ENCODE measurements at regions not wholly inside any gene's neighbourhood (a gene's known extent, or its start where the extent isn't known, plus 50 kb on each side); places are given as distances from the start of the nearest gene placed in this dataset.

DNA sequence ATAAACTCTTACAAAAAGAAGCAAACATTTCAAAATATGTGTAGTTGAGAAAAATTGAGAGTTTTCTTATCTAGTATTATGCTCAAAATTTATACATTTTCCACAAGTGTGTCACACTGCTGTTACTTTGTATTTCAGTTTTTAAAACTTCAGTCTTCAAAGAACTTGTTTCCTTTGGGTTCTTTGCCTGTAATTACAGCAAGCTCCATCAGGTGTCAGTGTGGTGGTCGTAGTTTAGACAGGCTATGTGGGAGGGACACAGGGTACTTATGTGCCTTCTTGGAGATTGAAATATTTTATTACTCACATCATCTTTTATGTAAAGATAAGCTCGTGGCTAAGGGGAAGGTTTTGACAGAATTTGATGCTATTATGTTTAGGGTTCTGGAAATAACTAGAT is 360.5 kb downstream of the FGFR2 start:
- intact Hi-C loops (cut with DNase I): no loop called here
- DNase-seq (ENCODE audit: missing footprints): no peak
- no peak for ATAC-seq

DNA sequence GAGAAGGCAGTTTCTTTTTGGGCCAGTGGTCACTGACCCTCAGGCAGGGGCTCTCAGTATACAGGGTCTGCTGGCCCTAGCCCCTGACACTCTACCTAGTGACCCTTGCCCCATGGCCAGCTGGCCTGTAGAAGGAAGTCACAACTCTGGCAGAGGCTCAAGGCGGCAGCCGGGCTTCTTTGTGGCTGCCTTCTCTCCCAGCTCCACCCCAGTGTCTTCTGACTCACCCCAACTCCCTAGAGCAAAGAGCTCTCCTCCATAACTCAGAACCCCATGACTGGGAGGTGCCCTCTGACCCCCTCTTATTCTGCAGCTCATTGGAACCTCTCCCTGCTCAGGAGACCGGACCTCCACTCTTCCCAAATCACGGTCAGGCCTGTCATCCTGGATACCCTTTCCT is 358.2 kb downstream of the FGFR2 start:
- intact Hi-C loops (cut with DNase I): no loop called here
- DNase-seq (ENCODE audit: missing footprints) (no peak), ATAC-seq (no peak)

DNA sequence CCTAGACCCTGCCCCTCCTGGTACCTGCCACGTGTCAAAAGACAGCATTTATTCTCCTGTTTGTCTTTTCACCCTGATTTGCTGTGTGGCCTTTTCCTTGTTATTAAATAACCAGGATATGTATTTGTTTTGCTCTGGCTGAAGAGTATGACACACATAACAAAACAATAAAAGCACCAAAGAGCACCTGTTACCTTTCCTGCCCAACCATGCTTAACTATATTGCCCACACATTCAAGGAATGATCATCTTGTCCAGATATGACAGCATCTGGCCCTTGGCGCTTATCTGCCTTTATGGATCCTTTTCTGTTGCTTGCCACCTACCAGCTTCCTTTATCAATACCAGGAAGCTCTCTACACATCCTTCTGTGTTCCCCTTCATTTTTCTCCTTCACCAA is 357.7 kb downstream of the FGFR2 start:
- intact Hi-C loops (cut with DNase I): no loop called here
- DNase-seq (ENCODE audit: missing footprints): no peak

DNA sequence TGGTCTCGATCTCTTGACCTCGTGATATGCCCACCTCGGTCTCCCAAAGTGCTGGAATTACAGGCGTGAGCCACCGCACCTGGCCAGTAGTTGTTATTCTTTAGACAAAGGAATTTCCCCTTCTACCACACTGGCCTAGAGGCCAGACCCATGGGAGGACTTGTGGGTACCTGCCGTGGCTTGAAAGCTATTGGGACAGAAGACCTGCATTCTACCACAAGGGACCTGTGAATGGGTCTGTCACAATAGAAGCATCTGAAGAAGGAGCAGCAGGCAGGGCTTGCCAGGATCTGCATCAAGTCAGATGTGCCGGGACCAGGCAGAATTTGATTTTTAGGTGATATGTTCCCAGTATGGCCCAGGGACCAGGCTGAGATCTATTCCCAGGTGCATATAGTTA is 356.9 kb downstream of the FGFR2 start:
- no peak for ATAC-seq
- no peak for DNase-seq (ENCODE audit: missing footprints)
- intact Hi-C loops (cut with DNase I): no loop called here

More for the DNA sequence above, 357.7 kb downstream of the FGFR2 start:
- no peak for ATAC-seq

DNA sequence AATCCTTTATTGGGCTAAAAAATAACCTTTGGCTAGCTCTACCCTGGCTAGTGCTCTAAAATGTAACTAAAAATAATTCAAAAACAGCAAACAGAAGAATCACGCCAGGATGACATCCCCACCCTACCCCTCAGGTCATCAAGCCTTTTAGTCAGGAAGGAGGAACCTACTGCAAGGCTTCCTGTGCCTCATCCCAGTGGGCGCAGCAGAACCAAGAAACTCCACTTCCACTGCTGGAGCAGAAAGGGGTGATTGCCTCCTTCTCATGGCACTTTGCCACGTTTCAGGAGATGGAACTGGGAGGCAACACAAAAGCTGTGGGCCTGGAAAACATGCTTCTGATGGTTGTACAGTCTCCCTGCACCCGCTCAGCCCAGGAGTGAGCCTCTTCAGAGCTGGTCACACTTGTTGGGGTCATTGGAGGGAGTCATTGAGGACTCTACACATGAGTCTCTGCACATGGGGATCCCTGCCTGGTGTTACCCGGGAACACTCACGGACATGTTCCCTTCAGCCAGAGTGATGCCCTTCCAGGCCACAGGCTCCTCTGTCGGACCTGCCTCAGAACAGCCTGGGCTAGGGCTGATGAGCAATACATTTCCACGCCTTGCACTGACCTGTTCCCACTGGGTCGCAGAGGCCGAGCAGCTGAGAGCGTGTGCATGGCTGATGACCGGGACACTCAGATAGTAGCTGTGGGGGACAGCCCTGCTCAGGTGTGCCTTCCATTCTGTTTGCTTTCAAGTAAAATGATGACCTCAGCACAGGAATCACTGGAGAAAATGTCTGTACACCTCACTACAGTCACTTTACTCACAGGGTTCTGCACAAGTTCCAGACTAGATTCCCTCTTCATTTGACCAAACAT is 355.3 kb downstream of the FGFR2 start:
- no peak for DNase-seq (ENCODE audit: missing footprints)
- ATAC-seq: no peak
- intact Hi-C loops (cut with DNase I): no loop called here

DNA sequence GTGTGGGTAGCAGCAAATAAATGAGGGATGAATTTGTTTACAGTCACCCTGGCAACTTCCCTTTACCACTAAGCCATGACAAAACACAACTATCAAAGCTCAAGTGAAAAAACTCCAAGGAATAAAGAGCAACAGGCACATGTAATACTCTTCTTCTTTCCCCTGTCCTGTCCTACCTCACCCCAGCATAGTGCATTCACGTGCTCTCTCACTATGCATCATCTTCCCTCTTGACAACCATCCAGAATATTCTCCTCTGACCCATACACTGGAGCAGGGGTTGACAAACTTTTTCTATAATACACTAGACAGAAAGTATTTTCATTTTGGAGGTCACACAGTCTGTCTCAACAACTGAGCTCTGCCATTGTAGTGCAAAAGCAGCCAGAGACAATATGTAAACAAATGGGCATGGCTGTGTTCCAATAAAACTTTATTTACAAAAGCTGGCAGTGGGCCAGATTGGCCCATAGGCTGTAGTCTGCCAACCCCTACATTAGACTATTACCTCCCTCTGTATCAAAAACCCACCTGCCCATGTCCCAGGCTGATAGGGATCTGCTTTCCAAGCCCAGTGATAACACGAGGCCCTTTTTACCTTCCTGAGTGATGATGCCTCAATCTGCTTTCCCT is 354.5 kb downstream of the FGFR2 start:
- no peak for ATAC-seq
- intact Hi-C loops (cut with DNase I): no loop called here
- DNase-seq (ENCODE audit: missing footprints): no peak

DNA sequence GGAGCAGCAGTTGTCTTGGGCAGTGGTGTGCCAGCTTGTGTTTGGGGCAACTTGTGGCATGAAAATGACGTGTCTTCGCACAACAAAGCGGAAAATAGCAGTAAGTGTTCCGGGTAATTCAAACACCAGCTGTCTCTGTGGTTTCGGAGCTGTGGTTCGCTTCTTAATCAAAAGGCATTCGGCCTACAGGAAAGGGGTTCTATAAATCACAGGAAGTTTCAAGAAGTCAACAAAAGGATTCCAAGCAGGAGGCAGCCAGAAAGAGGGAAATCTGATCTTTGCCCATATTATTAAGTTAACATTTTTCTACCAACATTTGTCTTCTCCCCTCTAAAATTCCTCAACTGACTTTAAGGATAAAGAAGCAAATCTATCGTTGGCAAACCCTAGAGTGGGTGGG is 353.4 kb downstream of the FGFR2 start:
- intact Hi-C loops (cut with DNase I): no loop called here
- ATAC-seq (no peak), DNase-seq (ENCODE audit: missing footprints) (no peak)

DNA sequence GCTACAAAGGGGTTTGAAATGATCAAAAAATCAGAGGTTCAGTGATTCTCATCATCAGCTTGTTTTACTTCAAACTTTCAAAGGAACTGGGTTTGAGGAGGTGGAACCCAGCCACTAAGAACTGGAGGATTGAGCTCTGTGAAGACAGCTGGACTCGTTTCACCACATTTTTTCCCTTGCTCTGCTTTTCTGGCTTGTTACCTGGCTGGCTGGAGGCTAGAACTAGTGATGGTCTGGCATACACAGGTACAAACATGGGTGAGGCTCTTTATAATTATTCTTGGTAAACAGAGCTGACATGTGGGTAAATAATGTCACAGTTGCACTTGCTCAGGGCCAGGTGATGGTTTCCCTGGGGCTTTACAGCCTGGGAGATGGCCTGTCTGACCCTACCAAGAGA is 352.5 kb downstream of the FGFR2 start:
- ATAC-seq (no peak), DNase-seq (ENCODE audit: missing footprints) (no peak)
- intact Hi-C loops (cut with DNase I): no loop called here

DNA sequence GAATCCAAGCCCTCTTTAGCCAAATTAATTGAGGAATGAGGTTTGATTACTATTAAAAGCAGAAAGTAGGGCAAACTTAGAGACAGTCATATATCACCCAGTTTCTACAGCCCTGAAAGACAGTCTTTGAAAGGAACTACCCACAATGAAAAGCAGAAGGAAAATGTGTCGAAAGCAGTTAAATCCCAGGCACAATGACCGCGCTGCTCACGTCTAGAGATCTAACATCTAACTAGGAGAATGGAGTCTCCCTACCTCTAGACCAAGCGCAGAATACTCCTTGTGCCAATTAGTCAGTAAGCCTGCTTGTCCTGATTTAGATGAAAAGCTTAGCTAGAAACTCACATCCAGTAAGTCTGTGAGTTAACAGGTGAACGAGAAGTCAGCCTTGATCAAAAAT is 350.0 kb downstream of the FGFR2 start:
- DNase-seq (ENCODE audit: missing footprints) (no peak), ATAC-seq (no peak)
- intact Hi-C loops (cut with DNase I): no loop called here

DNA sequence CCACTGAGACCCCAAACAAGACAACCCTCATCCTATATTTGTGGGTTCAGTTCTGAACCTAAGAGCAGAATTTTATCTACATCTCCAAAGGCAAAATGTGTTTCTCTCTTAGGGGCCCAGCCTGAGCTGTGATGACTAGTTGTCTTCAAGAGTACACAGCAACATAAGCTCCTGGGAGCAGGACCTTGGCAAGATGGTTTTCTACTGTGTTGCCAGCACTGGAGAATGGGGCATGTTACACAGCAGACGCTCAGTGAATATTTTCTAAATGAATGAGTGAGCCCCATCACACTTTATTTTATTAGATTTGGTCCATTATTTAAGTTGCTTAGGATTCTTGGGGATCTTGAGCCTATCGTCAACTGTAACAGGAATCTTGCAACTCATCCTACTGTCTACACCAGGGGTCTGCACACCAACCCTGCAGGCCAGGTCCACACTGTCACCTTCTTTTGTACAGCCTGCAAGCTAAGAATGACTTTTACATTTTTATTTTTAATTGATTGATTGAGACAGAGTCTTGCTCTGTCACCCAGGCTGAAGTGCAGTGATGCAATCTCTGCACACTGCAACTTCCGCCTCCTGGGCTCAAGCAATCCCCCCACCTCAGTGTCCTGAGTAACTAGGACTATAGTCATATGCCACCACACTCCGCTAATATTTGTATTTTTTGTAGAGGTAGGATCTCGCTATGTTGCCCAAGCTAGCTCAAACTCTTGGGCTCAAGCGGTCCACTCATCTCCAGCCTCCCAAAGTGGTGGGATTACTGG is 347.1 kb downstream of the FGFR2 start:
- DNase-seq (ENCODE audit: missing footprints): no peak
- no peak for ATAC-seq
- intact Hi-C loops (cut with DNase I): no loop called here

DNA sequence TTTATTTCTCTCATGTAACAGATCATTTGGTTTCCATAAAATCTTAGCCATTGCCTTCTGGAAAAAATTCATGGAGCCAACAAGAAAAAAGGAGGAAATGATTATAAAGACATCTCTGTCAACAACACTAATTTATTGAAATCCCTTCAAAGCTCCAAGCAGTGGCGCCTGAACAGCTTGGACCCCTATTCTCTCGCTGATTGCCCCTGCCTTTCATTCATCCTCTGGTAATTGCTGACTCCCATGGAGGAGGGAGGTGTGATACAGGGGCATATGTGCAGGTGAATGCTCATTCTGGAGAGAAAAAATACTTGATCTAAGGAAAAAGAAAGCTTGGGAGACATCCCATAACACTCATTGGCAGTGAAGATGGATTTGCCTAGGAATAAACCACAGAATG is 345.5 kb downstream of the FGFR2 start:
- intact Hi-C loops (cut with DNase I): no loop called here
- ATAC-seq (no peak), DNase-seq (ENCODE audit: missing footprints) (no peak)

DNA sequence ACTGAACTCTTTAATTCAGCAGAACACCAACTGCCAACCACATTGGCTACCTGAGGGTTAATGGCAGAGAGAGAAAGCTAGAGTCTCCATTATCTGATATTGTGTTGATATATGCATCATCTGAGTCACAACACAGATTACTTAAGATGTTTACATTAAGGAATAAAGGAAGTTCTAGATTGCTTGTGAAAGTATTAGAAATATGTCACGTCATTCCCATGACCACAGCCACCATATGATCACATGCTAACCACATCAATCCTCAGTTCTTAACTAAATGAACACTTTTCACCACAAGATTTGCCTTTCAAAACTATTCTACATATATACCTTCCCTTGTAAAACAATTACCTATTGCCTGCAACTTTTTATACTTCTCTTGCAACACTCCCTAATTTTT is 337.9 kb downstream of the FGFR2 start:
- DNase-seq (ENCODE audit: missing footprints) (no peak), ATAC-seq (no peak)
- intact Hi-C loops (cut with DNase I): no loop called here

DNA sequence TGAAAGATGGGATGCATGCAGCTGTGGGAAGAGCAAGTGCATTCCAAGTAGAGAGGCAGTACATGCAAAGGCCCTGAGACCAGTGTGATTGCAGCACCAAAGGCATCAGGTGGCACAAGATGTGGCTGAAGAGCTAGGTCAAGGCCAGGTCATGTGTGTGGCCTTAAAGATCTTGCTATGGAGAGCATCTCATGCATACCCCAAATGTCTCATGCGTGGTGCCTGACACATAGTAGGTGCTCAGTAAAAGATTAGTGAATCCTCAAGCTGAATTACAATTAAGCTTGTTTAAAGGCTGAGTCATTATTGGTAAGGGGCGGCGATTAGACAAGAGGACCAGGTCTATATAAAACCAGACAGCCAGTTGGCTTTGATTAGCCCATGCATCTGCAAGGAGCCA is 336.6 kb downstream of the FGFR2 start:
- no peak for ATAC-seq
- intact Hi-C loops (cut with DNase I): no loop called here
- no peak for DNase-seq (ENCODE audit: missing footprints)

DNA sequence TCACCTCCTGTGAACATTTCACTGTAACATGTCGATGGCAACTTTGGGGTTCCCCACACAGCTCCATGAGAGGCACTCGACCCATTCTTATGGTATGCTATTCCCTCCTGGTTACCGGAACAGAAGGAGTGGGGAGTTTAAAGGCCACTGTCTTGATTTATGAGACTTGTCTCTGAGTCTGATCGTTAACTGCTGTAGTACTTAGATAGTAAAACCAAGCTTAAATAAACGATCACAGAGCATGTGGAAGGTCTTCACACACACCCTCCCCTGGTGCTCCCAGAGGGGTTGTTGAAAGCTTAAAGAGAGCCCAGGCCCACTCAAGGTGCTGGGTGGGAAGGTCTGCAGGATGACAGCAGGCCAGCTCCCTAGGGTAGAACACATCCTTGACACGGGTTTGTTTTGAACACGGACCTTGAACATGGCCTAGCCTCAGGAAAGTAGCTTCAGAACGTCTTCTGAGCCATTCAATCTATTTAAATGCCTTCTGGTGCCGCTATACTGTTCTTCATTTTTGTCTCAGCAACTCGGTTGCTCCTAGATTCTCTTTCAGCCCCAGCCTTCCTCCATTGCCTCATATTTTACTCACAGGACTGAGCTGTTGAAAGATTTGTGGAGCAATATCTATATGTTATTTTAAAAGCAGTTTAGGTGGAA is 335.3 kb downstream of the FGFR2 start:
- no peak for DNase-seq (ENCODE audit: missing footprints)
- ATAC-seq: no peak
- intact Hi-C loops (cut with DNase I): no loop called here

DNA sequence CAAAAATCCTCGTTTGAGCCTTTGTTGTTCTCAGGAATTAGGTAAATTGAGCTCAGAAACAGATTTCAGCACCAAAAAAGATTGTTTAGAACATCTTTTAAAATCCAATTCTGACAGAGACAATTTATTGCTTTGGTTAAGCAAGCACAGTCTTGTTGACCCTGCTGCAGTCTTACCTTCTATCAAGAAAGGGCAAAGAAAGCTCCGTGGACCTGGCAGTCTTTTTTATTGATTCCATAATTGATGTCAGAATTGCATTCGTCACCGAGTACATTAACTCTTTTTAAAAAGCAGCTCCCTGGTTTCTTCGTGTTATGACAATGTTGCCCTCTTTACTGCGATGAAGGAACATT is 334.8 kb downstream of the FGFR2 start:
- intact Hi-C loops (cut with DNase I): no loop called here
- ATAC-seq (no peak), DNase-seq (ENCODE audit: missing footprints) (no peak)

DNA sequence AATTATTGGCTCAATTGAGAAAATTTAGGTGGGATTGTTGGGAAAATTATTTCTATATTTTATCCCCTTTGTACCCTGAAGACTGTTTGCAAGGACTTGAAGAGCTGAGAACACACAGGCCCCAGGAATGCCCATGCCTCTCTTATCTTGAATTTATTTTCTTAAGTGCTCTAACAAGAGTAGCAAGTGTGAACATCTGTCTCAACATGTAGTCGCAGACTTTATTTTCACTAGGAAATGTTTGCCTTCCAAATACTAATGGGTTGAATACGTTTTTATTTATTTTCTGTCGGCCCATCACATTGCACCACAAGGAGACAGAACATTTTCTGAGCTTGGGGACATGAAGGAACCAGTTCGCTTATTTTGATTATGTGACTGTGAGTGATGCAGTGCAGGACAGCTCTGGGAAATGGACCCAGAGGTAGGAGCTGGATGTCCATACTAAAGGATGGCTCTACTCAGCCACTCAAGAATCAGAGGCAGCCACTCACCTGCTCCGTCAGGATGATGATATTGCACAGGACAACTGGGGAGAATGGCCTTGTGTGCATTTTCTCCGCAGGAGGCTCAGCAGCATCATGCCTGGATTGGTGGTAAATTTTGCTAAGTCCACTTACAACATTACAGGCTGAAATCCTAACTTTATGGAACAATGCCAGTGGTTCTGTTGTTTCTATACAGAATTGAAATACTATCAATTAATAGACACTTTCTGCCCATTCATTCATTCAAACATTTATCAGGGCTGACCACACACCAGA is 332.7 kb downstream of the FGFR2 start:
- ATAC-seq: no peak
- DNase-seq (ENCODE audit: missing footprints): no peak
- intact Hi-C loops (cut with DNase I): no loop called here

DNA sequence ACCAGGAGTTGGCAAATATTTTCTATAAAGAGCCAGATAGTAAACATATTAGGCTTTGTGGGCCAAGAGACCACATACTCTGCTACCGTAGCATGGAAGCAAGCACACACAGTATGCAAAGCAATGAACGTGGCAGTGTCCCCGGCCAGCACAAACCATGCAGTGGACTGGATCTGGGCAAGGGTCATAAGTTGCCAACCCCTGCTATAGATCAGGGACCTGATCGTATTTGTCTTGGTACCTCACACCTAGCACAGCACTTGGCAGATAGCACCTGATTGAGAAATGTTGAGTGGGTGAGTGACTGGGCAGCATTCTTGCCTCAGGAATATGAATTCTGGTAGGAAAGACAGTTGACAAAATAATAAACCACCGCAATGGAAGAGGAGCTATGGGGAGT is 331.9 kb downstream of the FGFR2 start:
- intact Hi-C loops (cut with DNase I): no loop called here
- DNase-seq (ENCODE audit: missing footprints) (no peak), ATAC-seq (no peak)

DNA sequence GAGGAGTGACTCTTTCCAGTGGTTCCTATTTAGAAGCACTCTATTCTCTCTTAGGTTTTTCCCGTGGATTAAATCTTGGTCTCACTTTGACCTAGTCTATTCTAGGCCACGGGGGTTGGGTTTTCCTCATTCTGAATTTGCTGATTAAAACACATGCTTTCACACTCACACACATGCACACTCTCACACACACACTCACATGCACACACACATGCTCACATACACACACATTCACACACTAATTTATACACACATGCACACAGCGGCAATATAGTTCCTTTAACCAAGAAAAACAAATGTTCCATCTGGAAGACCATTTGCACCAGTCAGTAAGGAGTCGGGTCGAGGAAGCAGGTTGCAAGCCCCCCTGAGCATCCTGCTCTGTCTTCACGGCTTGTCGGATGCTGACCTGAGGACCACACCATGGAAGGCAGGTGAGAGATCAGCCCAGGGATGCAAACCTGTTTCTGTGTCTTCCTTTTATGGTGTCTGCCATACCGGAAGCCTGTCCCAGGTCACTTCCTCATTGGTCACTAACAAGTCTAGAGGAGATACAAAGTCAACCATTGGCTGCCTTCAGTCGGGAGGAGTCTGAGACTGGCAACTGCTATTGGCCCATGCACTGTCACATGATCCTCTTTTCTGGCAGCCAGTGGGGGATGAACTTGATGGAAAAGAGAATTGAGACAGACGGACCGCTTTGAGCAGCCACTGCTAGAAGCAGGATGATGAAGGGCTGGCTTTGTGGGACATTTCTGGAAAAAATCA is 330.8 kb downstream of the FGFR2 start:
- DNase-seq (ENCODE audit: missing footprints) (no peak), ATAC-seq (no peak)
- intact Hi-C loops (cut with DNase I): no loop called here

All from Right ventricle myocardium inferior (tissue), 1 donor.